T-helper 17 cell (primary cell): ENCODE measurements at regions not wholly inside any gene's neighbourhood (a gene's known extent, or its start where the extent isn't known, plus 50 kb on each side); places are given as distances from the start of the nearest gene placed in this dataset.
A peak's percentile ranks its signal among the peaks of the same experiment; 100 is the strongest.

ENCODE experiments used
- ATAC-seq: fragments of 150-1000 bp; cut with Tn5 transposase; 2 replicates; pipeline ENCODE4 v1.10.0; 2021; ENCODE audit warnings: mild to moderate bottlenecking, moderate library complexity
- DNase-seq, 3 donors: peaks; one replicate each; pipeline versions ENCODE4 v3.0.0 to v3.0.0-alpha.2; 2020 to 2021
- H3K9me3 ChIP-seq: one replicate; pipeline ENCODE4 v1.7.0; 2013; ENCODE audit warnings: low read length, mild to moderate bottlenecking; ENCODE audit not compliant: control insufficient read depth, poor library complexity, severe bottlenecking
- H3K27ac Mint-ChIP-seq: one replicate; pipeline ENCODE4 v1.8.0; 2022; ENCODE audit warnings: mild to moderate bottlenecking, moderate library complexity, mixed read lengths
- H3K27me3 Mint-ChIP-seq: one replicate; pipeline ENCODE4 v1.8.0; 2022; ENCODE audit warnings: mixed read lengths
- H3K36me3 Mint-ChIP-seq: one replicate; pipeline ENCODE4 v1.8.0; 2022; ENCODE audit warnings: low read depth, mixed read lengths
- H3K4me1 Mint-ChIP-seq: one replicate; pipeline ENCODE4 v1.8.0; 2022; ENCODE audit warnings: mild to moderate bottlenecking, mixed read lengths
- H3K4me3 Mint-ChIP-seq: one replicate; pipeline ENCODE4 v1.8.0; 2022; ENCODE audit warnings: mild to moderate bottlenecking, moderate library complexity, mixed read lengths

DNA sequence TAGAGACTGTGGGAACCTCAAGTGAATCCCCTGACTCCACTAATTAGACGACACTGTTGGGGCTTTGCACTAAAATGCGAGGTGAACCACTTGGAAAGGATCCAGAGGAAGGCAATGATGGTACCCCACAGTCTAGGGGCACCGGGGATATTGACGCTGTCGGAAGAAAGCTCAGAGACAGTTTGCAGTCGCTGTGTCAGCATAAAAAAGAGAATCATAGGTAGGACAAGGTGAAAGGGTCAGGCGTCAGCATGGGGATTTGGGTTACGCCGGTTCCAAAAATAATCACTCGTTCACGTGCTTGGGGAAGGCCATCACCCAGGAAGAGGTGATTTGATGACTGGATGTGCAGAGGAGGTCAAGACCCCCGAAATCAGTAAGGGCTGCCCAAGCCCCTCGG, 598.0 kb upstream of the NOX3 start:
- DNase-seq: no peak
- Mint-ChIP-seq H3K4me3 (no peak overlapping the region), H3K27ac (no peak overlapping the region), H3K27me3 (no peaks in the 10 kb centered on the region), H3K36me3 (peaks cover 6% of the 10 kb centered on the region), H3K4me1 (no peaks in the 10 kb centered on the region)
- ATAC-seq: no peak
- peaks cover 5% of the 10 kb centered on the region for H3K9me3 ChIP-seq

DNA sequence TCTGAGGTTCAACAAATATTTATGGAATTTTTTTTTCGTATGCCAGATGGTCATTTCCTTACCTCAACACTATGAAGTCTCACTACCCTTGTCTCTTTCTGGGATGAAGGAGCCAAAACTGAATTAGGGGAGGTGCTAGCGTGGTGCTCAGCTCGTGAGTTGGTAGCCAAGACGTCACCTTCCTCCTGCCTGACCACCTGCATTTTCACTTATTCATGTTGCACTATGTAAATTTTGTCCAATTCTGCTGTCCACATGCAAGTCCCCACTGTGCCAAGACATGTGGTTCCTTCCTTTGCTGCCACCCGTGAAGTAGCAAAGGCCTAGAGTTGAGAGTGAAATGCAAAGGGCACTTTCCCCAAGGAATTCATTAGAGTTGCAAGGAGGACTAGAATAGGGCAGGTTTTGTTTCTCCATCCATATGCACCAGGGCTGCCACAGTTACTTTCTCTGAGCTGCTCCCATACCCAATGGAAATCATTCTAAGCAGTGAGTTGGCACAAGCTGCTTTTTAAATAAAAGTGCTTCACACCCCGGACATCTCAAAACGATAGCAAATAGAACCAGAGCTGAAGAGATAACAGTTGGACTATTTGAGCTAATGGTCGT, 591.3 kb upstream of the NOX3 start:
- no peak for DNase-seq
- Mint-ChIP-seq H3K4me3 (no peak overlapping the region), H3K27me3 (no peaks in the 10 kb centered on the region), H3K36me3 (peaks cover 7% of the 10 kb centered on the region), H3K4me1 (peaks cover 2% of the 10 kb centered on the region), H3K27ac (no peak overlapping the region)
- no peak for ATAC-seq
- H3K9me3 ChIP-seq: no peaks in the 10 kb centered on the region

DNA sequence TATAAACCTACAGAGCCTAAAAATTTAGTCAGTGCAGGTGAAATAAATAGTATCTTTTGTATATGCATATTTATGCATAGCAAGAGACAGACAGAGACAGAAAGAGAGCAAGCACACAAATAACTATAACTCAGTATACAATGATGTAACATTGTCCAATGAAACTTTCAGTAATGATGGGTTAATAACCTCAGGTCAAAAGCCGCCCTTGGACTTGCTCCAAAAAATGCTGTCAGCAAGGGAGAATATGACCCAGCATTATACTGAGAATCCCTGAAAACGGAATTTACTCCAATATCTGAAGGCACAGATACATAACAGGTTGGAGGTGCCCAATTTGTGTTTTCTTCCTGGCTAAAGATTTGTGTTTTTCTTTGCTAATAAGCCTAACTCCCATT, 590.6 kb upstream of the NOX3 start:
- H3K4me3 Mint-ChIP-seq: no peak overlapping the region
- no peaks in the 10 kb centered on the region for H3K9me3 ChIP-seq
- no peaks in the 10 kb centered on the region for H3K27me3 Mint-ChIP-seq
- ATAC-seq (no peak), DNase-seq (no peak)
- peaks cover 2% of the 10 kb centered on the region for H3K4me1 Mint-ChIP-seq
- no peak overlapping the region for H3K27ac Mint-ChIP-seq
- peaks cover 7% of the 10 kb centered on the region for H3K36me3 Mint-ChIP-seq

DNA sequence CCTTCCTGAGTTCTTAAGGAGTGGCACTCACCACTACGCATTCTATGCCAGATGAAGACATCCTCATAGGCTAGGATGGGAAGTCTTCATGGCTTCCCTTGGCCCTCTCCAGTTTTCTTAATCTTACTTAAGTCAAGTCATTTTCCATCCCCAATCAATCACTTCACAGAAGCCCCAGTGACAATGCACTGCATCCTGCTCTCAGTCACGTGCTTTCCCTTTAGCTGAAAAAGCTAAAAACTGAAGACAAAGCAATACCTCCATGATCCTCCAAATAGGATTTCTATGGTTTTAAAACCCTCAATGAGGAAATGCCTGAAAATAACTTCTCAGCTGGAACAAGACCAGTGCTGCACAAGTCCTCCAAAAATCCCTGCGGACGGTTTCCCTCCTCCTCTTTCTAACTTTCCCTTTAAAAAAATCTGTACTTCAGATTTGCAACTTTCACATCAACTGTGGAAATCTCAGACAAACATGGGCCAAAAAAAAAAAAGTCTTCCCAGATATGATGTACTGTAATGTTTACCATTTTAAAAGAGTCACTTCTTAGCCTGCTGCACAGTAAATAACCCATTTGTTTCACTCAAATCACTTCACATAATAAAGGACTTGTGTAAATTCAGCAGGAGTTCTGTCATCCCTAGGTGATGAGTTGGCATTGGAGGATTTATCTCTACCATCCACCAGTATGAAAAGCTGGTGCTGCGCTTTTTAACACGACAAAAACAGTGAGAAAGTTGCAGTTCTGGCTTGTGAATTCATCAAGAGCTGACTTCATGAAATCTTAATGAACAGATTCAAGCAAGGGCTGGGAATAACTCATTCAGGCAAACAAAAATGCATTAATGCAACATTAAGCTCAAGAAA, 590.0 kb upstream of the NOX3 start:
- H3K9me3 ChIP-seq: no peaks in the 10 kb centered on the region
- ATAC-seq (no peak), DNase-seq (no peak)
- no peak overlapping the region for H3K27ac Mint-ChIP-seq
- peaks cover 2% of the 10 kb centered on the region for H3K4me1 Mint-ChIP-seq
- peaks cover 7% of the 10 kb centered on the region for H3K36me3 Mint-ChIP-seq
- no peaks in the 10 kb centered on the region for H3K27me3 Mint-ChIP-seq
- no peak overlapping the region for H3K4me3 Mint-ChIP-seq

DNA sequence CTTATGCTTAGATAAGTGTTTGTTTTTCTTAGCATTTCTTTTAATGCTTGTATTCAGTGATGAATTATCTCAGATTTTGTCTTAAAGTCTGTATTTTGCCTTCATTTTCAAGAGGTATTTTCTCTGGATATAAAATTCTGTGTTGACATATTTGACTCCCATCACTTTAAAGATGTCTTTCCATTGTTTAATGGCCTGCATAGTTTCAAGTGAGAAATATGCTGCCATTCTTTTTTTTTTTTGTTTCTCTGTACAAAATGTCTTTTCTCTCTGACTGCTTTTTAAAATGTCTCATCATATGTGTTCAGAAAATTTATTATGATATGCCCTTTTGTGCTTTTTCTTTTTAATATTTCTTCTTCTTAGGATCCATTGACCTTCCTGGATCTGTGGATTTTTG, 578.0 kb upstream of the NOX3 start:
- H3K9me3 ChIP-seq: peaks cover 3% of the 10 kb centered on the region
- Mint-ChIP-seq H3K27me3 (no peaks in the 10 kb centered on the region), H3K36me3 (no peaks in the 10 kb centered on the region), H3K27ac (no peak overlapping the region), H3K4me3 (no peak overlapping the region), H3K4me1 (peaks cover 2% of the 10 kb centered on the region)
- ATAC-seq: no peak
- no peak for DNase-seq

- peaks cover 8% of the 10 kb centered on the region for H3K4me1 Mint-ChIP-seq
- no peaks in the 10 kb centered on the region for H3K27me3 Mint-ChIP-seq
- peaks cover 3% of the 10 kb centered on the region for H3K36me3 Mint-ChIP-seq
- H3K27ac Mint-ChIP-seq: no peak overlapping the region
- no peak for ATAC-seq
- no peak for DNase-seq
- H3K9me3 ChIP-seq: peaks cover 3% of the 10 kb centered on the region
- no peak overlapping the region for H3K4me3 Mint-ChIP-seq
Measured at GRCh38 chr6:156031516-156031915, 575.9 kb upstream of the NOX3 start.

GRCh38 chr6:156030053-156030452, 574.4 kb upstream of the NOX3 start:
- peak overlapping the region; percentile 74 for H3K4me3 Mint-ChIP-seq
- H3K4me1 Mint-ChIP-seq: peaks cover 8% of the 10 kb centered on the region
- H3K36me3 Mint-ChIP-seq: peaks cover 3% of the 10 kb centered on the region
- H3K27me3 Mint-ChIP-seq: no peaks in the 10 kb centered on the region
- ATAC-seq: no peak
- H3K9me3 ChIP-seq: peaks cover 4% of the 10 kb centered on the region
- H3K27ac Mint-ChIP-seq: peak overlapping the region; percentile 92
- DNase-seq: no peak

DNA sequence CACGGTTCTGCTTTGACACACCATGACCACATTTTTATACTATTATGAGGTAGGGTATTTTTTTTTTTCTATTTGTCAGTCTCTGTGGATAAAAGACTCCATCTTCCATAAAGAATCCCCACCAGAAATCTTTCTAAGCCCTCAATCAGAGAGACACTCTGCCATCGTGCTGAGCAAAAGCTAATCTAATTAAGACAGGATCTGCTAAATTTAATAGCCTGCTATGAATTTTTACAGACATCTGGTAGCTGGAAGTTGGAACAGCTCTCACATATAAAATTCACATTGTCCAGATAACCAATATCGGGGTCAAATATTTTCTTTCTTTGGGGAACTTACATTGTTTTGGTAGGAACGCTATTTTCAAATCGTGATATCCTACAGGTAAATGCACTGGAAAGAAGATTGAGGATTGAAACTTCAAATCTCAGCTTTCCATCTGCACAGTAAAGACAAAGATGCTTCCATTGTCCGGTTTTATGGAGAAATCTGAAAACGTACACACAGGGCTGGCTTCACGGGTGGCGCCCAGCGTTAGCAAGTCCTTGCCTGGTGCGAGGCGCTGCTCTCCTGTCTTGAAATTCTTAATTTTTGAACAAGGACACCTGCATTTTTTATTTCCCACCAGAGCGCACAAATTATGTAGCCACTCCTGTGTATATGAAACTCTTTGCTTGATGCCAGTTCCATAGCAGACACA, 573.8 kb upstream of the NOX3 start:
- H3K27me3 Mint-ChIP-seq: no peaks in the 10 kb centered on the region
- H3K4me3 Mint-ChIP-seq: peak overlapping the region; percentile 74
- ATAC-seq: no peak
- H3K9me3 ChIP-seq: peaks cover 6% of the 10 kb centered on the region
- H3K27ac Mint-ChIP-seq: peak overlapping the region; percentile 92
- peaks cover 8% of the 10 kb centered on the region for H3K4me1 Mint-ChIP-seq
- peaks cover 3% of the 10 kb centered on the region for H3K36me3 Mint-ChIP-seq
- DNase-seq: no peak

DNA sequence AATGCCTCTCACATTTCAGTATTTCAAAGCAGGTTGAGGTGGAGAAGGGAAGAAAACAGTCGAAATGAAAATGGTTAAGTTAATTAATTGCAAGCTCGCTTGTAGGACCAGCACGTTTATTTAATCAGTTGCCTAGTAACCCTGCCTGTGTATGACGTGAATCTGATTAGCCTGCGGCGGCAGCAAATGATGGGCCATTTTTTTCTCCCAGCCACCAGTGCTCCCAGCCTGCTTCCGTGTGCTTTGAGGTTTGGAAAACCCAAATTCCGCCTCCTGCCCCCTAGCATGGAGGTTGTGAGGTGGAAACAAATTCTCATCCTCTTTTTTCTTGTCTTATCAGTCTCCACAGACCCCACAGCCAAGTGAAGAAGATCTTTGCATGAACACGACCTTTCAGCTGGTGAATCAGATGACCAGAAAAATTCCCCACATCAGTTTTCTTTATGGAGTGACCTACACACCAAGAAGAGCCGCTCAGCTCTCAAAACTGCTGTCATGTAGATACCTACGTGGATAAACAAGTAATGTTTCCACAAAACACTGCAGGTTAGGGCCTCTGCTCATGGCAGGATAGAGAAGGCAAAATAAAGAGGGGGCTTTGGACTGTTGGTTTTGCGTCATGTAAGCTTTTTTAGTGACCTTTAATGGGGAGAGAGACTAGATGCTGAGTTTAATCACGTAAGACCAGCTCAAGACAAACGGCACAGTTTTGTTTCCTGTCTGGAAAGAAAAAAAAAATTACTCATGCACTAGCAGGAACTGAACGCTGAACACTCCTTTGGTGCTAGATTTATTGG, 572.9 kb upstream of the NOX3 start:
- peaks cover 3% of the 10 kb centered on the region for H3K36me3 Mint-ChIP-seq
- H3K27ac Mint-ChIP-seq: peak overlapping the region; percentile 92
- peaks cover 6% of the 10 kb centered on the region for H3K9me3 ChIP-seq

GRCh38 chr6:156027248-156027626, 571.6 kb upstream of the NOX3 start:
- peak overlapping the region; percentile 92 for H3K27ac Mint-ChIP-seq
- no peak for DNase-seq
- H3K4me3 Mint-ChIP-seq: no peak overlapping the region
- H3K36me3 Mint-ChIP-seq: peaks cover 8% of the 10 kb centered on the region
- peaks cover 8% of the 10 kb centered on the region for H3K4me1 Mint-ChIP-seq
- peaks cover 3% of the 10 kb centered on the region for H3K9me3 ChIP-seq
- H3K27me3 Mint-ChIP-seq: no peaks in the 10 kb centered on the region
- ATAC-seq: no peak

More for the DNA sequence above, 572.9 kb upstream of the NOX3 start:
- Mint-ChIP-seq H3K4me1 (peaks cover 8% of the 10 kb centered on the region), H3K4me3 (peak overlapping the region; percentile 74), H3K27me3 (no peaks in the 10 kb centered on the region)
- ATAC-seq: peak; percentile 76
- DNase-seq: peak in 2 of 3 donors; percentile 15 to 50

DNA sequence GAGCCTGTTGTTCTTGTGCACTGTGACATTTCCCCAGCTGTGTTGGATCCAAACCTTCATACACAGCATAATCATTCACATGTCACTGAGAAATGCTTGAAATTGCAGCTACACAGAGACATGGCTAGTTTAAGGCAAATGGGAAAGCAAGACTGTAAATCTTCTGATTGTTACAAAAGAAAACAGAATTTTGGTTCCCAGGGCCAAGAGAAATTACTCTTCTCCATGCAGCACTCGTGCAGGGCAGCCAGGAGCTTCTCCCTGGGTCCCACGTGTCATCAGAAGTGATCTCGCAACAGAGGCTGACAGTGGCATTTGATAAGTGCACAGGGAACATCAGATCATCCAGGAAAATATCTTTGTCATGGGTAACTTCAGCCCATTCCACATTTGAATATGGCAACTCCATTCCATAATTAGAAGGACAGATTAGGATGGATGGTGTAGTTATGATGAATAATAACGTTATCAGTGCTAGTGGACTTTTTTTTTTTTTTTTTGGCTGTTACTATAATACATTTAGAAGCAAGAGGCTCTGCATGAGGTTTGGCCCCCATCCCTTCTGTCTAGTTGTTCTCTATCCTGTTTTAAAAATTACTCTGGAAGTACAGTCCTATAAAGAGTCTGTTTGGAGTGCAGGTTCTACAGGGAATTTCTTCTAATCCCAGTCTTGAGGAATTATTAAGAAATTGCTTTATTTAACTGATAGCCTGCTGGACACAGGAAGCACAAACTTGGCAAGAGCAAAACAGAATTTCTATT, 571.0 kb upstream of the NOX3 start:
- peaks cover 3% of the 10 kb centered on the region for H3K9me3 ChIP-seq
- DNase-seq (no peak), ATAC-seq (no peak)
- Mint-ChIP-seq H3K27me3 (no peaks in the 10 kb centered on the region), H3K36me3 (peaks cover 8% of the 10 kb centered on the region), H3K4me3 (no peak overlapping the region), H3K27ac (peak overlapping the region; percentile 92), H3K4me1 (peaks cover 8% of the 10 kb centered on the region)

DNA sequence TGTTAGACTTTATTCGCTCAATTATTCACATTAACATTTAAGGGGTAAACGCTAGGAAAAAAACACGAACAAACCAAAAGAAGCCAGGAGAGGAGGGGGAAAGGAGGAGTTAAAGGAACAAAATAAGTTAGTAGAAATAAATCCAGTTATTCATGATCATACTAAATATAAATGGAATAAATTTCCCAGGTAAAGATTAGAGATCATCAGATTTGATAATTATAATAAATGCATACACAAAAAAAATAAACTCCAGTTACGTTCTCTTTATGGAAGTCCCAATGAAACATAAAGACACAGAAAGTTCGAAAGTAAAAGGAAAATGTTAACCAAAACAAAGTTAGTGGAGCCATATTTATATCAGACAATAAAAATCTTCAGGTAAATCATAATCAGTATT, 568.7 kb upstream of the NOX3 start:
- DNase-seq (no peak), ATAC-seq (no peak)
- no peak overlapping the region for H3K4me3 Mint-ChIP-seq
- H3K36me3 Mint-ChIP-seq: peaks cover 8% of the 10 kb centered on the region
- H3K27ac Mint-ChIP-seq: no peak overlapping the region
- peaks cover 3% of the 10 kb centered on the region for H3K9me3 ChIP-seq
- no peaks in the 10 kb centered on the region for H3K27me3 Mint-ChIP-seq
- H3K4me1 Mint-ChIP-seq: peaks cover 8% of the 10 kb centered on the region
